Activated CD4-positive, alpha-beta T cell treated with anti-CD3 and anti-CD28 coated beads, Interleukin-2, amount 50 U/mL, for 16 hours (primary cell): ENCODE measurements at regions not wholly inside any gene's neighbourhood (a gene's known extent, or its start where the extent isn't known, plus 50 kb on each side); places are given as distances from the start of the nearest gene placed in this dataset.

Source experiments
- DNase-seq: peaks from one replicate; pipeline ENCODE4 v3.0.0-alpha.2; 2020

DNA sequence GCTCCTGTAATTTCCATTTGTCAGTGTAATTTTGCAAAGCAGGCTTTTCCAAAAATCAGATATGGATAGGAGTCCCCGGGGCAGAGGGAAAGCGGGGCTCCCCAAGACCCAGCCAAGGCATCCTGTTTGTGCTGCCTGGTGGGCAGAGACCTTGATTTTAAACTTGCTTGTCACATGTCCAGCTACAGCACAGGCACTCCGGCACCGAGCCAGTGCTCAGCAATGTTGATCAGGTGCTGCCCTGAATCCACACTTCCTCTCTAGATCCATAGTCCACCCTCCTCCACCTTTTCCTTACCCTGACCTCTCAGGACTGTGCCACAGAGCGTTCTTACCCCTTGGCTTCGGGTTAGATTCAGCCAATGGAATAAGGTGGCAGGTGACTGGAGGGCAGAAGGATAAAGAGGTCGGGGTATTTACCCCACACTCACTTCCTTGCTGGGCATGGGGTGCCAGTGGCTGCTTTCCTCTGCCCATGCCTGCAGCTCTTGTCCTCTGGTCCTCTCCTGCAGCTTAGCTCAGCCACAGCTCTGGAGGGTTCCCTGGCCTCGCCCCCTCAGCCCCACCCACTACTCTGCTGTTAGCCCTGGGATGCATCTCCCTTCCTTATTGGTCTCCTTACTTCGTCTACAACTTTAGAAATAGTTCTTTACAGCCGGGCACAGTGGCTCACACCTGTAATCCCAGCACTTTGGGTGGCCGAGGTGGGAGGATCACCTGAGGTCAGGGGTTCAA lies 80.1 kb downstream of the IRF2BPL start:
- DNase-seq = no peak

DNA sequence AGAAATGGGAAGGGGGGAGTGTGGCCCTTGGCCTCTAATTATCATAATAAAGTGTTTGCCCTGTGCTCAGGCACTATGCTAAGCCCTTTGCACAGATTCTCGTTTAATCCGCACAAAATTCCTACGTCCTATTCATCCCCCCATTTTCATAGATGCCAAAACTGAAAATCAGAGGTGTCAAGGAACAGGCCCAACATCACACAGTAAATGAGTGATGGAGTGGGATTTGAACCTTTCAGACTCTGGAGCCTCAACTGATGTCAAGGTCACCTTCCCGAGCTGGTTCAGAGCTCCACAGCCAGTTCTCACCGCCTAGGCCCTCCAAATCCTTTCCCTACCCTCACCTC lies 80.7 kb downstream of the IRF2BPL start:
- DNase-seq = no peak

DNA sequence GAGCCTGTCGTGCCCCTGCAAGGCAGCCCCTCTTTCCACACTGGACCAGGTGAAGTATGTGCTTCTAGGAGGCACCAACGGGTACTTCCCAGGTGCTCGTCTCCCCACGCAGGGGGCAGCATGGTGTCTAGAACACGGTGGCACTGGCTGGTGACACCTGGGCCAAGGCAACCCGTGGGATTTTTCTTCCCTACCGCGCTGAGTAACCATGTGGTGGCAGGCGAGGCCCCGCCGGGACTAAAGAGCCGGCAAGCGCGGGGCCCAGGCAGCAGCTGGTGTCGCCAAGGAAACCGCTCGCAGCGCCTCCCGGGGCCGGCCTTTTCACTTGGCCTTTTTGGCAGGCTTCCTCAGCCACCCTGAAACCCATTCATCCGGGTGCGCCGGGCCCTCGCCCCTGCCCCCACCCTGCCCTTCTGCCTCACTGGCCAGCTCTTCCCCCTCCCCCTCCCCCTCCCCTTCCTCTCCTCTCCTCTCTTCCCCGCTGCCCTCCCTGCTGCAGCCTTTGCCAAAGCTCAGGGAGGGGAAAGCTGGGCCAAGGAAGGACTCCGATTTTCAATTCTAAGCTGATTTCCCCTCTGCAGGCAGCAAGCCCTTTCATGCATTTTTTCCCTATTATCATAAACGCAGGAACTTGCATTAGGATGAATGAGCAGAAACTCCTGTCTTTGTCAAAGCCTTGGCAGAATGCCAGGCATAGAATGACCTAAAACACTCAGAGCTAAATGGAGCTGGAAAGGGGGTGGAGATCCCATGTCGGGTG lies 81.2 kb downstream of the IRF2BPL start:
- peak; percentile 77 for DNase-seq

DNA sequence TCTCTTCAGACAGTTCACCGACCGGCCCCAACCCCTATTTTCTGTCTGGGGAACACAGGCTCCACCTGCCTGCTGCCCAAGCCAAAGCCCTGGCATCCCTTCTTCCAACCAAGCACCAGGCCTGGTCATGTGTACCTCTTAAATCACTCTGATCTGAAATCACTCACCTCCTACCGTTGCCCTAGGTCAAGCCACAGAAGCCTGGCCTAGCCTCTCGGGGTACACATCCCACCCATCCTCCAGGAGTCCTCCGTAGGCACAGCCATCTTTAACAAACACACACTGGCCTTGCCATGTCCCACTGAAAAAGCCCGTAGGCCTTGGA lies 81.8 kb downstream of the IRF2BPL start:
- DNase-seq = no peak

DNA sequence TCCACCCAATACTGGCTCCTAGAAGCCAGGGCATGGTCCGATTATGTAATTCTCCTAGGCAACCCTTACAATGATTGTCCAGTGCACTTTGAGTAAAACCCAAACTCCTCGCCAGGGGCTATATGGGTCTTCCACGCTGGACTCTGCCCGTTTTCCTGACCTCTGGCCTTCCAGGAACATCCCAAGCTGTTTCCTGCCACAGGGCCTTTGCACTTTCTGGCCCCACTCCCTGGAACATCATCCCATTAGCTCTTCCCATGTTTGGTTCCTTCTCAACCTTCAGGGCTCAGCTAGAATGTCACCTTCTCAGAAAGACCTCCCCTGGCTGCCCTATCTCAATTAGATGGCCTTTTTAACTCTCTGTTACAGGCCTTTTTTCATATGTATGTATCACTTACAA lies 85.4 kb downstream of the IRF2BPL start:
- no peak for DNase-seq

DNA sequence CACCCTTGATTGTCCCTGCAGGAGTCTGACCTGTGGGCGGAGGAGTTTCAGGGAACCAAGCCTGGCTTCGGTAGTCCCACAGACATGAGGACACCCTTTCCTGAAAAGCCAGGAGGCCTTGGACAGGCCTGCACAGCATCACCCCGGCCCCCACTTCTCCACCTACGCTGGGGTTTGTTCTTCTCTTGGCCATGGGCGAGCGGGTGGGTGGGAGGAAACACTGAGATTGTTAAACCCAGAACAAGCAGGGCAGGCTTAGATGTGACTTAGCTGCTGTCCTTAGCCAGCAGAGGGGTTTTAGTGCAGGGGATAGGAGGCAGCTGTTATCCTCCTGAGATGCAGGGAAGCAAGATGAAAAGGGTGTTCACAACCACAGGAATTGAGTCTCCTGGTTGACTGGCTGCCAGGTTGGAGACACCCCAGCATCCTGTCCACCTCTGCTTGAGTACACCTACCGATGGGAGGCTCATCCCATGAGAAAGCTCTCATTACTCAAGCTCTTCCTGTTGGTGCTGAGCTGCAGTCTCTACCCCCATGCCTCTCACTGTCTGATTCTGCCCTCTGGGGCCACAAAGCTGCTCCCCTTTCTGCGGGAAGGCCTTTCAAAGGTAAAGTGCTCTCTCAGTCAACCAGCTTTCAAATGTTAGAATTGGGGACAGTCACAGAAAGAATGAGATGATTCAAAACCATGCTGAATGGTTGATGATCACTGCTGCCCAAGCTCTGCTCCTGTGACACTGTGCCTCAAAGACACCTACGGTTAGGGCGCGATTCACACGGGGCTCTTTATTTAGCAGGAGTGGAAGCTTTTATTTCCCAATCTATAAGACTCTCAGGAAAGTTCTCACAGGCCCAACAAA lies 86.3 kb downstream of the IRF2BPL start:
- no peak for DNase-seq

DNA sequence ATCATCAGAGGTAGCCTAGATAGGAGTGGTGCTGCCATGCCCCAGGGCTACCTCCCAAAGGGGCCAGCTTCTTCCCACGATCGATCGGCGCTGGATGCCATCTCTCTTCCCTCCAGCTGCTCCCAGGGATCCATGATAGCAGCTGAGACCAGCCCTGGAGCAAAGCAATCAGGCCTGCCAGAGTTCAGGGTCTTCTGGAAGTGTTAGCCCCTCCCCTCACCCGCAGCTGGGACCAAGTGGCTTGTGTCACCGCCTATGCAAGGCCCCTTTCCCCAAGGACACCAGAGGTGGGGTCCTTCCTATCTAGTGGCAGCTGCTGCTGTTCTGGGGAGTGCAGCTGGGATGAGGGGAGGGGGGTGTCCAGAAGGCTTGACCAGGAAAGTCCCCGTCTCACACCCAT lies 87.0 kb downstream of the IRF2BPL start:
- DNase-seq = no peak

DNA sequence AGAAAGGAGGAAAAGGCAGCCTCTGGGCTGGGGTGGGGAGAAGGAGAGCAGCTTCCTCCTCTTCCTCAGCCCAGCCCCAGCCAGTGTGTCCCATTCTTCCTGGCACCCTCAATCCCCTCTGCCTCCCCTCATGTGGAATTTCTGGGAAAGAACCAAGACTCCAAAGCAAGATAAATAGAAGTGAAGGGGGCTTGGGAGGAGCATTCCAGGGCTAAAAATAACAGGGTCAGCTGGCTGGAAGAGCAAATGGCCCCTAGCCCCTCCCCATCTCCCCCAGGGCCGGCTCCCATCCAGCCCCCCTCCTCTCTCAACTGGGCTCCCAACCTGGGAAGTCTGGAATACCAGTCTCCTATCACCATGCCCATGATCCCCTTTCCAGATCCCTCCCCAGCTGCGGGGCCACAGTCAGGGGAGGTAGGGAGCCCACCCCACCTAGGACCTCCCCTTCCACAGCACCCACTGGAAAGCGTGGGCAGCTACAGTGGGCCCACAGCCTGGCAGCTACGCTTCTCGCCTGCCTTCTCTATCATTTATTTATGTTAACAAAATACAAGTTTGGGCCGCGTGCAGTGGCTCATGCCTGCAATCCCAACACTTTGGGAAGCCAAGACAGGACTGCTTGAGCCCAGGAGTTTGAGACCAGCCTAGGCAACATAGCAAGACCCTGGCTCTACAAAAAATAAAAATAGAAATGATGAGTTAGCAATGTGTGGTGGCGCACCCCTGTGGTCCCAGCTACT lies 88.3 kb downstream of the IRF2BPL start:
- DNase-seq = no peak

DNA sequence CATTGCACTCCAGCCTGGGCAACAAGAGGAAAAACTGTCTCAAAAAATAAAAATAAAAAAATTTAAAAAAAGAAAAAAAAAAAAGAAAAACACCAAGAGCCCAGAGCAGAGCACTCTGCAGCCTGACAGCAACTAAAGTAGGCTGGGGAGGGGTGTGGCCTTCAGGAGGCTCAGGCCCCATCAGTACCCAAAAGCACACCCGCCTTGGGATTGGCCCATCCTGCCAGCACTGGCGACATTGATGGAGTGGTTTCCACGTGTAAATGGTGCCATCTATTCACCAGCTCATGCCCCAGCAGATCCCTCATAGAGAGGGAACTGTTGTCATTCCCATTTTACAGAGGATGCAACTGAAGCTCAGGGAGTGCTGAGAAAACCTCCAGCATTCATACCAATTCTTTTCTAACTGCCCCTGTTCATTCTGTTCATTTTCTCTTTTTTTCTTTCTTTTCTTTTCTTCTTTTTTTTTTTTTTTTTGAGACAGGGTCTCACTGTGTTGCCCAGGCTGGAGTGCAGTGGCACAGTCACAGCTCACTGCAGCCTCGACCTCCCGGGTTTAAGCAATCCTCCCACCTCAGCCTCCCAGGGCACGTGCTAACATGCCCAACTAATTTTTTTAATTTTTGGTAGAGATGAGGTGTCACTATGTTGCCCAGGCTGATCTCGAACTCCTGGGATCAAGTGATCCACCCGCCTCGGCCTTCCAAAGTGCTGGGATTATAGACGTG lies 89.3 kb downstream of the IRF2BPL start:
- no peak for DNase-seq

DNA sequence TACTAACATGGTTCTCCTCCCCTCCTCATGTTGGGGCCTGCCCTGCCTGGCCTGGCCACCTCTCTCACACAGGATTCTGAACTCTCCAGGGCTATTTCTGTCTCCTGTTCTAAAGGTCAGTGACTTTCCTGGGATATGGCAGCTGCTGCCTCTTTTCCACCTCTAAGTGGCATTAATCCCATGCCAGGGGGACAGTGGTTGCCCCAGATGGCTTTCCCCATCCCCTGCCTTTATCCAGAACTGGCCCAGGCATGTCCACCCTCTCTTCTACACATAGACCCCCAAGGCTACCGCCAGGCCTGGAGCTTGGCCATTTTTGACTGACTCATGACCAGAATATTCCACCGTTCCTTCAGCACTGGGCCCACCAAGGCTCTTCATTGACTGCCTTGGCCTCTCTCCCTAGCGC lies 90.4 kb downstream of the IRF2BPL start:
- DNase-seq = no peak

DNA sequence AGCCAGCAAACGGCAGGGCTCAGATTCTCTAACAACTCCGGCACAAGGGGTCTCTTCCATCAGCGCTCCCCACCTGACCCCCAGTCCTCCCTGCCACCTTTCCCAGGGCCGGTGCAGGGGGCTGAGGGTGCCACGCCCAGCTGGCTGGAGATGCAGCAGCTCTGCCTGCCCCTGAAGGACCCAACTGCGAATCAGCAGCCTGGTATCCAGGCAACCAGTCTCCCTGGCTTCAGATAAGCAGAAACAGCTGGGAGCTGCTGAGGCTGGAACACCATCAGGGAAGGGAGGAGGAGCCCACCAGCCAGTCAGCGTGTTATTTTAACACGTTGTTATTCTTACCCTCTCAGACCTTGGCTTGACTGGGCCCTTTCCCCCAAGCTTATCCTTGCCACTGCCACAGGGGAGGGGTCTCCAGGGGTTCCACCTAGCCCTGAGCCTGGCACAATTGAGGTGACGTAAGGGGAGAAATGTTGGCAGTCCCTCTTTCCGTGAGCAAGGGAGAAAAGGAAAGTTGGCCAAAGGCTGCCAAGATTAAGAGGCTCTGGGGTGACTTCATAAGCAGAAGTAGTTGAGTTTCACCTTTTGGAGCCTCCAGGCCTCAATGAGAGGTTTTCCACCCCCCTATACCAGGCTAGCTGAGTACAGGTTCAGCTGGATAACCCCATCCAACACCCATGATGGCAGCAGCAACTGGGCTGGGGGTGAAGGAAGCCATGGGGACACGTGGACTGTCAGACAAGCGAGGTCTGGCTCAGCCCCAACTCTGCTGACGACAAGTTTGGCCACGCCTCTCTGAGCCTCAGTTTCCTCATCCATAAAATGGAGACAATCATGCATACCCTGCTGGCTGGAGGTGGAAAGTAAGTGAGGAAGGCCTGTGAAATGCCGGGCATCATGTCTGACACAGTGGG lies 91.1 kb downstream of the IRF2BPL start:
- no peak for DNase-seq

DNA sequence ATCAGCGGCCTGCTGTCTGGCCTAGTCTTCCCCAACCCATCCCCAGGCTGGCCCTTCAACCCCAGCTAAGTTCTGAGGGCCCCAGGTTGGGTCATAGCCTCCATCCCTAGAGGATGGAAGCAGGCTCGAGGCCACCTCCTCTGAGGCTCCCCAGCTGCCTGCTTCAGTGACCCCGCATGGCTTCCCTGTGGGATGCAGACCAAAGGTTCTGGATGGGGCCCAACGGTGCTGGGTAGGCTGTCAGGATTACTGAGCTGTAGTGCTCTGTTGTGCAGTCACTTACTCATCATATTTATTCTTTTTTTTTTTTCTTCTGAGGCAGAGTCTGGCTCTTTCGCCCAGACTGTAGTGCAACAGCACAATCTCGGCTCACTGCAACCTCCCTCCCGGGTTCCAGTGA lies 92.0 kb downstream of the IRF2BPL start:
- no peak for DNase-seq

DNA sequence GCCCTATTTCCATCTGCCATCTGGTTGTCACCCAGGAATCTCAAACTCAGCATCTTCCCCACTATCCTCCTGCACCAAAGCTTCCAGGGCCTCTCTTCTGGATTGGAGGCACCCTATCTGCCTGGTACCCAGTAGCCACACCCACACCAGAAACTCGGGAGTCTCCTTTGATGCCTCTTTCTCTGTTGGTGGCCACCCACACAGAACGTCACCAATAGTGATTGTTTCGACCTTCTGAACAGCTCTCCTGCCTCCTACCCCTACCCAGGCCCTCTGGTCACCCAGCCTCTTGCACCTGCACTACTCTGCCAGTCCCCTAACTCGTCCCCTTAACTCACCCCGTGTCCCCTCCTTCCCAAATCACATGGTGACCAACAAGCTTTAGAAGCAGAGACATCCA lies 95.0 kb downstream of the IRF2BPL start:
- DNase-seq = no peak

DNA sequence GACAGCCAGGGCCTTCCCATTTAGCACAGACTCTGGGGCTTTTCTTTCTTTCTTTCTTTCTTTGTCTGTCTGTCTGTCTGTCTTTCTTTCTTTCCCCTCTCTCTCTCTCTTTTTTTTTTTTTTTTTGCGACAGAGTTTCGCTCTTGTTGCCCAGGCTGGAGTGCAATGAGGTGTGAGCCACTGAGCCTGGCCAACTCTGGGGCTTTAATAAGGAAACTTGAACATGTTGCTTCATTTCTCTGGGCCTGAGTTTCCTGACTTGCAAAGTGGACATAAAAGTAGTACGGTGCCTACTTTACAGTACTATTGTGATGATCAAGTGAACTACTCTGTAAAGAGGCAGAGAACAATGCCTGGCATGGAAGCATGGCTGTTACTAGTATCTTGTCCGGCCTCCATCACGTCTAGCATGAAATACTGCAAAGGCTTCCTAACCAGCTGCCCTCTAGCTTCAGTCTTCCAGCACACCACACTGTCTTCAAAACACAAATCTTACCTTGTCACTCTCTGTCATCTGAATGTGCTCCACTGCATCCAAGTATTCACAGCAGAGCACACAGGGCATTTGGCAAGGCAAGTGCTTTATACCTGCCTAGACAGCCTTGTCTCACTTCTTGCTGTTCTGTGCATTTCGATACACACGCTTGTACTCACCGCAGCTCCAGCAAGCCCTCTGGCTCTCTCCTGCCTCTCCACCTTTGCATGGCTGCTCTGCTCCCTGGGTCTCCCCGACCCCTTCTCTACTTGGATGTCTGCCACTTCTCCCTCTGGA lies 96.7 kb downstream of the IRF2BPL start:
- no peak for DNase-seq

DNA sequence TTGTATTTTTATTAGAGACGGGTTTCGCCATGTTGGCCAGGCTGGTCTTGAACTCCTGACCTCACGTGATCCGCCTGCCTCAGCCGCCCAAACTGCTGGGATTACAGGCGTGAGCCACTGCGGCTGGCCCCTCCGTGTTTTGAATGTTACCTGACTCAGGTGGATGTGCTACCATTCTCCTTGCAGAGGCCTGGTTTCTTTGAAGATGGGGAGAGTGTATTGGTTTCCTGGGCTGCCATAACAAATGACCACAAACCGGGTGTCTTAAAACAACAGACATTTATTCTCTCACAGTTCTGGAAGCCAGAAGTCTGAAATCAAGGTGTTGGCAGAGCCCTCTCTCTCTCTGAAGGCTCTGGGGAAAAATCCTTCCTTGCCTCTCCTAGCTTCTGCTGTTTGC lies 98.0 kb downstream of the IRF2BPL start:
- no peak for DNase-seq

DNA sequence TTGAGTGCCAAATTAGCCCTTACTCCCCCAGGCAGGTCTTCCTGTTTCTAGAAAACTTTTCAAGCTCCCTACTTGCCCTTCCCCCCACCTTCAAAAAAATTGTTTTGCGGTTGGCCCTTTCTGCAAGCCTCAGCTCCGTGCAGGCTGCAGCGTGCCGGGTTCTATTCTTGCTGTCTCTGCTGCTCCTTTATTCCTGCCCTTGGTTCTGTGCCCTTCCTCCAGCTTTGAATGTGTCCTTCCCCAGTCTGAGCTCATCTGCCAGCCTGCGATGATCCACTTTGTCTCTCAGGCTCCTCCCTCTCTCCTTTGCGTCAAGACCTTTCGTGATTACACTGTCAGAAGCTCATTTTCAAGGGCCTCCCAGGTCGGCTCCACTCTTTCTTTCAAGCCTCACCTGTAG lies 98.6 kb downstream of the IRF2BPL start:
- DNase-seq = peak; percentile 59

DNA sequence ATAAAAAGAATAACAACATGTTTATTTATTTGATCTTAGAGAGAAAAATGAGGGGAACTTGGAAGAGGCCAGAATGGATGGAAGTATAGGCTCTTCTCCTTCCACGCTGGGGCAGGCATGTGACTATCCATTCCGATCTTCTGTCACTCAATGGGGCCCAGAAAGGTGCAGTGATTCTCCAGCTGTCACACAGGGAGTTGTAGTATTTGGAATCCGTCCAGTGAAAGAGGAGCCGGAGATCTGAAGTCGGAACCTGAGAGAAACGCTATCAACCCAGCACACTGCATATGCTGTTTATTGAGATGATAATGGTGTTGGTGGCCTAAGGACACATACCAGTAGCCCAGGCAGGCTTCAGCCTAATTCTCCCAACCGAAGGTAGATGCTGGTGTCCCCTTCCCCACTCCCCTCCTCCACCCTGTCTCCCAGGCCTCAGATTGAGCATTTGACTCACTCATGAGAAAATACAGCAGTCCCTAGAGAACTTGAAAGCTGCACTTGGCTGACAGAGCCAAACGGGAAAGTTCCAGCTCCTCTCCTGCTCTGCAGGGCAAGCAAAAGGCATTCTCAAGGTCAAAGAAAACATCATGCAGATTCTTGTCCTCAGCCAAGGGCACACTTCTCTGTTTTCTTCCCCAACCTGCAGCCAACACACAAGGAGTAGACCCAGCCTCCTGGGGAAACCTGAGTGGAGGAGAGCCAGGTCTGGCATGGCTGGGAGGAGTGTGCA lies 100.4 kb downstream of the IRF2BPL start:
- no peak for DNase-seq

DNA sequence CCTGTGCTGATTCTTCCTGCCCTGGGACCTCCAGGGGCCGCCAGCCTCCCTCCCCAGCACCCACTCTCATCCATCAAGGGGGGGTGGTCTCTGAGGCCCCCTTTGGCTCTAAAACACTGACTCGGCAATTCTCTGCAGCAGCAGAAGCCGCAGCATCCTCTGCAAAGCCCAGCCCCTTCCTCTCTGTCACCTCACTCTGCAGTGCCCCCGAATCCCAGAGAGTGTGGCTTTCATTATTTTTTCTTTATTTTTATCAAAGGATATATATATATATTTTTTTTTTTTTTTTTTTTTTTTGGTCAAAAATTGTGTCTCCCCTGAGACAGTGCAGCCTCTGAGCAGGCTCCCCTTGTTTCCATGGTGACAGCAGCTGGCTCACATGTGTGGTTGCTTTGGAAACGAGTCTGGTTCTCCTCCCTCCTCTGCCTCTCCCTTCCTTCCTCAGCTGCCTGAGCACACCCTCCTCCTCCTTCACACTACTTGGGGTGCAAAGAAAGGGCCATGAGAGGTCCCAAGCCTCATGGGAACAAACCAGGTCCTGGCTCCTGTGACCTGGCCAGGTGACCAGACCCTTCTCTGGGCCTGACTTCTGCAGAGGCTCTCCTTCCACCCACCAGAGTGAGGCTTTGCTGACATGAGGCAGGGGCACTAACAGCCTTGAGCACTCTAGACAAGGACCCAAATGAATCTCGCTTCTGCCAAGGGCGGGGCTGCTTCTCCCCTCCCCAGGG lies 100.5 kb downstream of the LRRC74A start:
- DNase-seq = peak; percentile 55

DNA sequence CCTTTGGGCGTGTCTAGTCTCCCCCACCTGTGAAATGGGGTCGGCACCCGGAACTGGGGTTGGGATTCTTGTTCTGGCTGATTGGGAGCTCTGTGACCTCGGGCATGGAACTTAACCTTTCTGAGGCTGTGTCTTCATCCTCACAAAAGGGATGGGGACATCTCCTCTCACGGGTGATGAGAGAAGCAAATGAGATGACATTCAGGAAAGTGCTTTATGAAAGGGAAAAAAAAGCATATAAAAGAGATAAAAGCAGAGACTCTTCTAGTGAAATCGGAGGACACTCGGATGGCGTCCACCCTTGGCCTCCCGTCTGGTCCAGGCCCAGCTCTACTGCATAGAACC lies 98.9 kb downstream of the LRRC74A start:
- no peak for DNase-seq
